GM12864 (cell line): ENCODE measurements at regions not wholly inside any gene's neighbourhood (a gene's known extent, or its start where the extent isn't known, plus 50 kb on each side); places are given as distances from the start of the nearest gene placed in this dataset.

ENCODE experiments used
- DNase-seq: peaks from one replicate; pipeline ENCODE4 v3.0.0-alpha.2; 2011; ENCODE audit warnings: low read depth
- H3K4me3 ChIP-seq: 2 replicates; pipeline ENCODE4 v1.5.1; 2011; ENCODE audit warnings: mild to moderate bottlenecking, low read depth, low read length, control low read depth
- CTCF ChIP-seq: IDR thresholded peaks from 2 replicates; pipeline ENCODE4 v1.5.1; 2011; ENCODE audit warnings: low read depth, mild to moderate bottlenecking, moderate library complexity, low read length, control low read depth, inconsistent platforms; ENCODE audit errors: missing control alignments

GRCh38 chr10:125449571-125449970 is 233.4 kb downstream of the TEX36 start:
- TF ChIP-seq CTCF = no peak
- no peak overlapping the region for H3K4me3 ChIP-seq

GRCh38 chr10:125448596-125448995 is 234.4 kb downstream of the TEX36 start:
- no peak for DNase-seq
- H3K4me3 ChIP-seq = no peak overlapping the region
- TF ChIP-seq CTCF = peak; percentile 53

More at GRCh38 chr10:125449571-125449970, 233.4 kb downstream of the TEX36 start:
- DNase-seq = no peak

- no peak overlapping the region for H3K4me3 ChIP-seq
- no peak for TF ChIP-seq CTCF
- no peak for DNase-seq
Observed at GRCh38 chr10:125444790-125445189, 238.2 kb downstream of the TEX36 start.

GRCh38 chr10:125442856-125443540 is 240.0 kb downstream of the TEX36 start:
- no peak for TF ChIP-seq CTCF
- DNase-seq = no peak
- H3K4me3 ChIP-seq = no peak overlapping the region

- no peak for DNase-seq
- no peak overlapping the region for H3K4me3 ChIP-seq
- no peak for TF ChIP-seq CTCF
Observed at GRCh38 chr10:125441151-125441550, 241.8 kb downstream of the TEX36 start.

- TF ChIP-seq CTCF = no peak
- DNase-seq = no peak
Observed at GRCh38 chr10:125431149-125431548, 251.8 kb downstream of the TEX36 start.

GRCh38 chr10:125428054-125428453 is 254.9 kb downstream of the TEX36 start:
- no peak overlapping the region for H3K4me3 ChIP-seq
- no peak for DNase-seq
- no peak for TF ChIP-seq CTCF

More at GRCh38 chr10:125431149-125431548, 251.8 kb downstream of the TEX36 start:
- no peak overlapping the region for H3K4me3 ChIP-seq
